PC-3 (cell line): ENCODE measurements at regions not wholly inside any gene's neighbourhood (a gene's known extent, or its start where the extent isn't known, plus 50 kb on each side); places are given as distances from the start of the nearest gene placed in this dataset.

Experiments
- CTCF ChIP-seq: fragments of 300-600 bp; sonication (generic); conservative IDR thresholded peaks from 2 replicates; pipeline ENCODE4 v1.5.1; 2017; ENCODE audit warnings: antibody characterized with exemption, low read depth, mild to moderate bottlenecking, low read length
- EZH2 ChIP-seq: fragments of 300-600 bp; sonication (generic); IDR thresholded peaks from one replicate; pipeline ENCODE4 v1.6.1; 2017; ENCODE audit warnings: antibody characterized with exemption, mild to moderate bottlenecking, low read length; ENCODE audit not compliant: unreplicated experiment

DNA sequence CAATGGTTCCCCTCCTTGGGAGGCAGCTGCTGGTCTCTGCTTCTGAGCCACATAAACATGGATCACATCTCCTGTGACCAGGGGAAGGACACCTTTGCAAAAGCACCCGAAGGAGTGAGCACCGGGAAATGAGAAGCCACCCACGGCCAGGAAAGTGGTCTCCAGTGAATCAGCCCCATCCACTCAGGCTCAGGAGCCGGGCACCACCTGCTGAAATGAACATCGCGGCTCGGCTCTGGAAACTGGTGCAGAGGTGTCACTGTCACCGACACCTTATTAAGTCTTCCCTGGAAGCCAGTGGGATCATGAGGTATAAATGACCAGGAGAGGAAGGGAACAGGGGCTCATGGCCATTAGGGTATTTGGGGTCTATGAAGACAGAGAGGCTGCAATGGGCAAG is 207.2 kb upstream of the C1orf174 start:
- no peak for TF ChIP-seq EZH2
- TF ChIP-seq CTCF: no peak
